ENCODE measurements at regions not wholly inside any gene's neighbourhood (a gene's known extent, or its start where the extent isn't known, plus 50 kb on each side); places are given as distances from the start of the nearest gene placed in this dataset.

DNA sequence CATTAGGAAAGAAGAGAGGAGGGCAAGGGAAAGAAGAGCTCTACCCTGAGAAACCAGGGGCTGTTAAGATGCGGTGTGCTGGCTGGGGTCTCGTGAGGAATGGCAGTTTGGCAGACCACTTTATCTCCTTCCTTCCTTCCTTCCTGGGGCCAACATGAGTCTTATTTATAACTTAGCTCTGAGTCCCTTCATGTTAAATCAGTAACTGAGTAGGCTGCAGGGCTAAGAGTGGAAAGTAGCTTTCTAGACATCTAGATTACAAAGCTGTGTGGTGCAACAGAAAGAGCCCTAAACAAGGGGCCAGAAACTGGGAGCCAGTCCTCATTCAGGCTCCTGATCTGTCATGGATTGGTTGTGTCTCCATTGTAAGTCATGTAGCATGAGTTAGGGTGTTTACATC is 135.4 kb upstream of the DUSP10 start:
- no peaks in the 10 kb centered on the region for H4K20me1 ChIP-seq (ENCODE audit: insufficient read depth, low read length)
- no peak overlapping the region for H3K27ac ChIP-seq (ENCODE audit: low read length)
- DNase-seq = no peak
- no peak overlapping the region for H3K4me3 ChIP-seq (ENCODE audit: low read length)
- no peaks in the 10 kb centered on the region for H3K36me3 ChIP-seq (replicated peaks; ENCODE audit: insufficient read depth, low read length)
- H3K9me2 ChIP-seq (replicated peaks; ENCODE audit: insufficient read depth, low read length) = no peaks in the 10 kb centered on the region
- no peaks in the 10 kb centered on the region for H3K27me3 ChIP-seq (replicated peaks; ENCODE audit: insufficient read depth, low read length)
- no peak overlapping the region for H3K9ac ChIP-seq (ENCODE audit: low read length)
- H3K79me2 ChIP-seq (ENCODE audit: low read length) = no peaks in the 10 kb centered on the region
- no peak overlapping the region for H2AFZ ChIP-seq (ENCODE audit: low read length)
- no peaks in the 10 kb centered on the region for H3F3A ChIP-seq (ENCODE audit: insufficient read depth, low read length)
- no peaks in the 10 kb centered on the region for H3K9me3 ChIP-seq (replicated peaks; ENCODE audit: insufficient read depth, low read length)
- TF ChIP-seq EZH2phosphoT487 (IDR thresholded peaks at IDR 0.05; ENCODE audit: low read length) = no peak
- TF ChIP-seq EZH2 (optimal IDR thresholded peaks at IDR 0.05; ENCODE audit: low read depth, low read length) = no peak
- TF ChIP-seq, protein P1, sequence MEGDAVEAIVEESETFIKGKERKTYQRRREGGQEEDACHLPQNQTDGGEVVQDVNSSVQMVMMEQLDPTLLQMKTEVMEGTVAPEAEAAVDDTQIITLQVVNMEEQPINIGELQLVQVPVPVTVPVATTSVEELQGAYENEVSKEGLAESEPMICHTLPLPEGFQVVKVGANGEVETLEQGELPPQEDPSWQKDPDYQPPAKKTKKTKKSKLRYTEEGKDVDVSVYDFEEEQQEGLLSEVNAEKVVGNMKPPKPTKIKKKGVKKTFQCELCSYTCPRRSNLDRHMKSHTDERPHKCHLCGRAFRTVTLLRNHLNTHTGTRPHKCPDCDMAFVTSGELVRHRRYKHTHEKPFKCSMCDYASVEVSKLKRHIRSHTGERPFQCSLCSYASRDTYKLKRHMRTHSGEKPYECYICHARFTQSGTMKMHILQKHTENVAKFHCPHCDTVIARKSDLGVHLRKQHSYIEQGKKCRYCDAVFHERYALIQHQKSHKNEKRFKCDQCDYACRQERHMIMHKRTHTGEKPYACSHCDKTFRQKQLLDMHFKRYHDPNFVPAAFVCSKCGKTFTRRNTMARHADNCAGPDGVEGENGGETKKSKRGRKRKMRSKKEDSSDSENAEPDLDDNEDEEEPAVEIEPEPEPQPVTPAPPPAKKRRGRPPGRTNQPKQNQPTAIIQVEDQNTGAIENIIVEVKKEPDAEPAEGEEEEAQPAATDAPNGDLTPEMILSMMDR (IDR thresholded peaks at IDR 0.05; ENCODE audit: low read length) = no peak
- H3K4me1 ChIP-seq (ENCODE audit: low read length) = no peaks in the 10 kb centered on the region
- no peak overlapping the region for H3K4me2 ChIP-seq (ENCODE audit: low read depth, low read length)

DNA sequence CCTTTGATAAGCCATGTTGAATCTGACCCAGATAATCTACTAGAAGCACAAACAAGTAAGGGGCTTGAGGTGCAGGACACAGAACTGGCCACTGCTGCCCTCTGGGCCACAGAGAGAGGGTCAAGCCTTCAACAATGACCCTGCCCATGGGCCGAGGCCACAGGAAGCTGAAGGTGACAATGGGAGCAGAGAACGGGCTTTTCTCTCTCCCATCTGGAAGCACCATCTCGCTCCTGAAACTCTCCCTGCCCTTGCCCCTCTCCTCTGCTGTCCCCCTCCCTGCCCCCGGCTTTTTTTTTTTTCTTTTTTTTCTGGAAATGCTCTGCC is 133.1 kb upstream of the DUSP10 start:
- Histone ChIP-seq H3K4me2 (ENCODE audit: low read depth, low read length) (no peak overlapping the region), H3K4me3 (ENCODE audit: low read length) (no peak overlapping the region), H3K9me3 (replicated peaks; ENCODE audit: insufficient read depth, low read length) (no peaks in the 10 kb centered on the region), H3K9ac (ENCODE audit: low read length) (no peak overlapping the region), H3F3A (ENCODE audit: insufficient read depth, low read length) (no peaks in the 10 kb centered on the region), H3K27me3 (replicated peaks; ENCODE audit: insufficient read depth, low read length) (no peaks in the 10 kb centered on the region), H2AFZ (ENCODE audit: low read length) (no peak overlapping the region), H3K27ac (ENCODE audit: low read length) (no peak overlapping the region), H4K20me1 (ENCODE audit: insufficient read depth, low read length) (no peaks in the 10 kb centered on the region), H3K79me2 (ENCODE audit: low read length) (no peaks in the 10 kb centered on the region), H3K36me3 (replicated peaks; ENCODE audit: insufficient read depth, low read length) (no peaks in the 10 kb centered on the region), H3K4me1 (ENCODE audit: low read length) (0 out of 2 replicates have a peak, but pooled peaks cover 5% of the 10 kb centered on the region), H3K9me2 (replicated peaks; ENCODE audit: insufficient read depth, low read length) (no peaks in the 10 kb centered on the region)
- DNase-seq = no peak
- TF ChIP-seq EZH2 (optimal IDR thresholded peaks at IDR 0.05; ENCODE audit: low read depth, low read length) = no peak
- TF ChIP-seq, protein P1 (IDR thresholded peaks at IDR 0.05; ENCODE audit: low read length) = no peak
- TF ChIP-seq EZH2phosphoT487 (IDR thresholded peaks at IDR 0.05; ENCODE audit: low read length) = no peak

DNA sequence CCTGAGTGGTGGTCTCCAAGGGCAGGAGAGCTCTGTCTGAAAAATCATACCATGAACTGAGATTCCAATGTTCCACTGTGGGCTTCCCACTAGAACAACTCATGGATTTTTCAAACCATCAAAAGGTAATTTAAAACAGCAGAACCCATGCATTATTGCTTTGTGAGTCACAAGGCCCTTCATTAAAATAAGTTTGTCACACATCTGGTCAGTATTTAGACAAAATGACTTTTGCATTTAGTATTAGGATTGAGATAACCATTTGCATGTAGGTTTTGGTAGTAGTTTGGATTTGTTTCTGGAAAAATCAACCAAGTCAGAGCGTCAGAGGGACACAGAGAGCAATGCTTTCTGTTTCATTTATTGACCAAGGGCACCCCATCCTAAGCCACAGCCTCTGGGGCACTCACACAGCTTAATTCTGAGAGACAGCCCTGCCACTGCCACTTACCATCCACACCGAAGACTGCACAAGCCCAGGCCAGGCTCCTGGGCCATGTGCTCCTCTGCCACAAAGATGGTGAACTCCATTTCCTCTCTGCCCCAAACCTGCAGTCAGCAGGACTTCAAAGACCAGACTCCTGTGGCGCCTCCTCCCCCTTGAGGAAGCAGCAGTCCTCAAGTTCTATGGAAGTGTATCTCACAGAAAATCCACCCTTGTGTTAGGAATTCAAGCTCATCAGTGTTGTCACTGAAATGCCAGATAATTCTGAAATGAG is 132.6 kb upstream of the DUSP10 start:
- no peak for TF ChIP-seq EZH2phosphoT487 (IDR thresholded peaks at IDR 0.05; ENCODE audit: low read length)
- TF ChIP-seq, protein P1 (IDR thresholded peaks at IDR 0.05; ENCODE audit: low read length) = no peak
- TF ChIP-seq EZH2 (optimal IDR thresholded peaks at IDR 0.05; ENCODE audit: low read depth, low read length) = no peak
- Histone ChIP-seq H3K27me3 (replicated peaks; ENCODE audit: insufficient read depth, low read length) (no peaks in the 10 kb centered on the region), H4K20me1 (ENCODE audit: insufficient read depth, low read length) (no peaks in the 10 kb centered on the region), H3K4me1 (ENCODE audit: low read length) (0 out of 2 replicates have a peak, but pooled peaks cover 5% of the 10 kb centered on the region), H3K9ac (ENCODE audit: low read length) (no peak overlapping the region), H3K4me3 (ENCODE audit: low read length) (no peak overlapping the region), H3K9me3 (replicated peaks; ENCODE audit: insufficient read depth, low read length) (no peaks in the 10 kb centered on the region), H3K36me3 (replicated peaks; ENCODE audit: insufficient read depth, low read length) (no peaks in the 10 kb centered on the region), H3K27ac (ENCODE audit: low read length) (no peak overlapping the region), H3K9me2 (replicated peaks; ENCODE audit: insufficient read depth, low read length) (no peaks in the 10 kb centered on the region), H3K79me2 (ENCODE audit: low read length) (no peaks in the 10 kb centered on the region), H3K4me2 (ENCODE audit: low read depth, low read length) (no peak overlapping the region), H2AFZ (ENCODE audit: low read length) (no peak overlapping the region), H3F3A (ENCODE audit: insufficient read depth, low read length) (no peaks in the 10 kb centered on the region)
- no peak for DNase-seq
